Skin of body (tissue), 1 donor: ENCODE measurements at regions not wholly inside any gene's neighbourhood (a gene's known extent, or its start where the extent isn't known, plus 50 kb on each side); places are given as distances from the start of the nearest gene placed in this dataset.
"Not testable (repeated sequence)": the region's sequence is repeated elsewhere in the genome, so short reads cannot be mapped to it uniquely, and the experiment has no call there.

Experiments
- DNase-seq: peaks from one replicate; lab custom pipeline; 2025; lab: John Stamatoyannopoulos, UW

DNA sequence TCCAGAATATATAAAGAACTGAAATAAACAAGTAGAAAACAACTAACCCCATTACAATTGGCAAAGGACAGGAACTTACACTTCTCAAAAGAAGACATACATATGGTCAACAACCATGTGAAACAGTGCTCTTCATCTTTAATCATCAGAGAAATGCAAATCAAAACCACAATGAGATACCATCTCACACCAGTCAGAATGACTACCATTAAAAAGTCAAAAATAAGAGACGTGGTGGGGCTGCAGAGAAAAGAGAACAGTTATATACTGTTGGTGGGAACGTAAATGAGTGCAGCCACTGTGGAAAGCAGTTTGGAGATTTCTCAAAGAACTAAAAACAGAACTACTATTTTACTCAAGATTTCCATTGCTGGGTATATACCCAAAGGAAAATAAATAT, 1696.3 kb upstream of the TMEFF2 start:
- no peak for DNase-seq

DNA sequence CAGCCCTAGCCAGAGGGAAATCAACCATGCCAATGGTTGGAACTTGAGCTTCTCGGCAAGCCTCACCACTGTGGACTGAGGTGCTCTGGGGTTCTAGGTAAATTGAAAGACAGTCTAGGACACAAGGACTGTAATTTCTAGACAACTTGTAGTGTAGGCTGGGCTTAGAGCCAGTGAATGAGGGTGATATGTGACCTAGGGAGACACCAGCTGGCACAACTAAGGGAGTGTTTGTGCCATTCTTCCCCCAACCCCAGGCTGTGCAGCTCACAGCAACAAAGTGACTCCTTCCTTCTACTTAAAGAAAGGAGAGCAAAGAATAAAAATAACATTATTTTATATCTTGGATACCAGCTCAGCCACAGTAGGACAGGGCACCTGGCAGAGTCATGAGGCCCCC, 1690.7 kb upstream of the TMEFF2 start:
- no peak for DNase-seq

DNA sequence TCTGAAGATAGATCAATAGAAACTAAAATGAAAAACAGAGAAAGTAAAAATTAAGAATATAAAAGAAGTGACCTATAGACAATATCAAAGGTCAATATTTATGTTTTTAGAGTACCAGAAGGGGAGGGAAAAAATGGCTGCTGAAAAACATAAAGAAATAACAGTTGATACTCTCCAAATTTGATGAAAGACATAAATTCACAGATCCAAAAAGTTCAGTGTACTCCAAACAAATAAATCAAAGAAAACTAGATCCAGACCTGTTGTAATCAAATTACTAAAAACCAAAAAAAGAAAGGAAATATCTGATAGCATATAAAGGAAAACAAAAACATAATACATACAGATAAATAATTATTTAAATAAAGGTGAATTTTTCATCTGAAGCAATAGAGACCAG, 1689.1 kb upstream of the TMEFF2 start:
- DNase-seq, result no peak

DNA sequence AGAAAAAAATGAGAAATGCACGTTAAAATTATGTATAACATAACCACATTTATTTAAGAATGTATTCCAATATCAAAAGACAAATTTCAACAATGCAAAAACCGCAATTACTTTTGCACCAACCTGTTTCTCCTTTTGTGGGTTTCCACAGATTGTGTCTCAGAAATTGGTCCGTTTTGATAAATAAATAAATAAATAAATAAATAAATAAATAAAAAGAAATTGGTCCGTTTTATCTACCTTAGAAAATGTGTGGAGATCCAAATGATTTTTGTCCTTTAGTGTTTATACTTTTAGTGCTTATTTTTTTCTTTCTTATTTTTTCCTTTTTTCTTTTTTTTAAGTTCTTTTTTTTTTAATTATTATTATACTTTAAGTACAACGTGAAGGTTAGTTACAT, 1682.2 kb upstream of the TMEFF2 start:
- DNase-seq, result no peak

DNA sequence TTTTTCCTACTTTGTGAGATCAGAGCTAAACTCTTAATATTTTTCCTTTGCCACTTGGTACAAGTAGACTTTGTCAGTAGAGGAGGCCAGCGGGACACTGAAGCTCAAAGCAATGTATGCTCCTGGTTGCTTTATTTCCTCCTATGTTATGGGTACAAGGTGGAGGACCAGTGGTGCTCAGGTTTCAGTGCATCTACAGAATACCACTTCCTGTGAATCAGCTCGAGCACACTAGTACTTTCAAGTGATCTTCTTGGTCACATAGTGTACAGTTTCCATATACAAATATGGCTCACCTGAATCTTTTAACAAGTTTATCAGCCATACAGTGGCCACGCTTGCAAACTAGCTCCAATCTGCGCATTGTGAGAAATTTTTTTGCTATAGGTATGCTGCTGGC, 1674.8 kb upstream of the TMEFF2 start:
- no peak for DNase-seq

DNA sequence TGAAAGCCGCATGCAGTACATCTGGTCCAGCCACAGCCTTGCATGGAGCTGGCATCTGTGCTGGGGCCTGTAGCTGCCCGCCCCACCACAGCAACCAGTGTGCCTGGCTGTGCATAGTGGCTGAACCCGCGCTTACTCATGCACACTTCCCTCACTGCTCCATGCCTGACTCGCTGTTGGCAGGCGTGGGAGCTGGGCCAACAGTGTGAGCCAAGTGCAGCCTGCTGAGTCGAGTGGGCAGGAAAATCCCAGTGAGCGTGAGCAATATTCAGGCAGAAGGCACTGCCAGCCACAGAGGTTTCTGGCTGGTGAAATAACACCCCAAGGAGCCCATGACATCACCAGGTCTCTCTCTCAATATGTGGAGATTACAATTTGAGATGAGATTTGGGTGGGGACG, 1674.1 kb upstream of the TMEFF2 start:
- no peak for DNase-seq

DNA sequence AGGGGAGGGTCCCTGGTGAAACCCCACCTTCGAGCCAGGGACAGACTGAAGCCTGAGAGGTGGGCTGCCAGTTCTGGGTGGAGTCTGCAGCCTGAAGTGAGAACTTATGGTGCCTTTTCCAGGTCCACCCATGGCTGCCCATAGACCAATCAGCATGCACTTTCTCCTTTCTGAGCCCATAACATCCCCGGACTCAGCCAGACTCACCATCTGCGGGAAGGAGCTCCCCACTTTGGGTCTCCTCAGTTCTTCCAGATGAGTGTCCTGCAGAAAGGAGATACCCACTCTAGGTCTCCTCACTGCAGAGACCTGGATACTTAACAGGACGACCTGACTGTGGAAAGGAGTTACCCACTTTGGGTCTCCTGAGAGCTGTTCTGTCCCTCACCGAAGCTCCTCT, 1673.4 kb upstream of the TMEFF2 start:
- DNase-seq, result no peak

DNA sequence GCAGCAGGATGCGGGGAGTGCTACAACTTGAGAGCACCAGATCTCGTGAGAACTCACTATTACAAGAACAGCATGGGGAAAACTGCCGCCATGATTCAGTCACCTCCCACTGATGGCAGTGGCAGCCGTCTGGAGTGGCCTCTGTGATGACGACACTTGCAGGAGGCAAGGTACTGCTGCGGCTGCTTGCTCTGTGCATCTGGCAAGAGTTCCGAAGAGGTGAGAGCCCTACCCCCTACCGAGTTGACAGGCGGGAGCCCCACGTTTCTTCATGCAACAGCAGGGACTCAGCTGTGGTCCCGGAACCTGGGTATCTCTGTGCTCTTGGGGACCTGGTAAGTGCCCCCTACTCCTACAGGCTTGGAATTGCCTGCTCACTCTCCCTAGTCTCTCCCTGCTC, 1672.7 kb upstream of the TMEFF2 start:
- no peak for DNase-seq

DNA sequence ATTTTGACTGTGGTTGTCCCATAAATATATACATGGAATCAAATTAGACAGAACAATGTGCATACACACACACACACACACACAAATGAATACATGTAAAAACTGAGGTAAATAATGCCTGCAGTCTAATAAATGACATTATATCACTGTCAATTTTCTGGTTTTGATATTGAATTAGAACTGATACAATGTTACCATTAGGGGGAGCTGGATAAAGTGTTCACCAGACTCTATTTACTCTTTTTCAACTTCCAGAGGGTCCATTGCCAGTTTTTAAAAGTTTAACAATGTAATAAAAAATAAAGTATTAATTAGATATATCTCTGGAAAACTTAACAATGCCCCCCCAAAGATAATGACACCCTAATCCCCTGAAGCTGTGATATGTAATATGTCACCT, 1666.8 kb upstream of the TMEFF2 start:
- DNase-seq, result no peak

DNA sequence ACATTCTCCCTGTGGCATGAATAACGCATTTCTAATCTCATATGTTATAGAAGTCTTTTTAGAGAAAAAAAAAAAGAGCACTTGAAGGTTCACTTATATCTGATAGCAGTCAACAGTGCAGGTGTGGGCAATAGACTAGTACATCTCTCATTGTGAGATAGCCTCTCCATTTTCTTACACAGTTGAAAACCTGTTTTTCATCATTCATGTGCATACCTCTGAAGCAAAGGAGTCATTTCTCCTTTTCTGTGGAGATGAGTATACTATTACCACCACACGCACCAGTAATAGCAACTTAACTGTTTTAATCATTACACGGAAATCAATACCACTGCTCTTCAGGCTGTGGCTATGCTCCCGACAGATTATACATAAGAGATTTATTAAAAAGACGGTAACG, 1653.3 kb upstream of the TMEFF2 start:
- no peak for DNase-seq

DNA sequence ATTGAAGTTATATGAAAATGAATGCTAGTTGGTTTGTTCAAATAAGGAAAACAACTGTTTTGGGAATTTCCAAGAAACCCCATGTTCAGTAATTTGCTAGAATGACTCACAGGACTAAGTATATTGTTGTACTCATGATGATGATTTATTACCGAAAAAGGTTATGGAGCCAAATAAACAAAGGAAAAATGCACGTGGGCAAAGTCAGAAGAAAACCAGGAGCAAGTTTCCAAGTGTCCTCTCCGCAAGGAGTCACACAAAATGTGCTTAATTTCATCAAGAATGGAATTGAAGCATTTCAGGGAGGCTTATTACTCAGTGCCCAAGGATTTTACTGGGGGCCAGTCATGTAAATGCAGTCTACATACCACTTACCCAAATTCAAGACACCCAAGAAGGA, 1652.4 kb upstream of the TMEFF2 start:
- no peak for DNase-seq

DNA sequence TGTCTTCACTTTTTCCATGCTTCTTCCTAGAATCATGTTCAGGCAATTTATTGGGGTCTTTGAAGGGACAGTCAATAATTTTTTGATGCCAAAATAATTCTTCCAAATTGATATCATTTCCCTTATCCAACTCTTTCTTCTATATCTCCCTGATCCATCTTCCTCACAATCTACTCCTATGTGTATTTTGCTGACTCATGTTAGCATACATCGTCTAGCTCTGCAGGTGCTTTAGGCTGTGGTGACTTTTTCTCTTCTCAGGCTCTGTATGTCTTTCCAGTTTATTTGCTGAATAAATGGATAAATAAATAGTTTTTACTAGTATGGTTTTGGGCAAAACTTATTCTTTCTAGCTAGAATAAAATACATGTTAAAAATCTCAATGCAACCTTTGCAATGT, 1650.9 kb upstream of the TMEFF2 start:
- DNase-seq, result no peak

DNA sequence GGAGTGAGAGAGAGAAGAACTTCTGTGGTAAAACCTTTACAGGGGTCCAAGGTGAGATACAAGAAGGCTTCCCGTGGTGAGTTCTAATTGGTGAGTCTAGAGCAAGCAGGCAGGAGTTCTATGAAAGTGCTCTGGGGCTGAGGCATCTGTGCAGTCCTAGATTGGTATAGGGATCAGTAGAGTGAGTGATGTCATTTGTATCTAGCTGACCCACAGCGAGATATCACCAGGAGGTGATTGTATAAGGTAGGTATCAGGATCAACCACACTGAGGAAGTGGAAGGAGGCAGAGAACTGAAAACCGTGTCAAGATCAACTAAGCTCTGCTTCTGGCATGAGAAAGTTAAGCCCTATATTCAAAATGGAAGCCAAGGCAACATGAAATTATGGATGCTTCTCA, 1648.9 kb upstream of the TMEFF2 start:
- DNase-seq, result no peak

DNA sequence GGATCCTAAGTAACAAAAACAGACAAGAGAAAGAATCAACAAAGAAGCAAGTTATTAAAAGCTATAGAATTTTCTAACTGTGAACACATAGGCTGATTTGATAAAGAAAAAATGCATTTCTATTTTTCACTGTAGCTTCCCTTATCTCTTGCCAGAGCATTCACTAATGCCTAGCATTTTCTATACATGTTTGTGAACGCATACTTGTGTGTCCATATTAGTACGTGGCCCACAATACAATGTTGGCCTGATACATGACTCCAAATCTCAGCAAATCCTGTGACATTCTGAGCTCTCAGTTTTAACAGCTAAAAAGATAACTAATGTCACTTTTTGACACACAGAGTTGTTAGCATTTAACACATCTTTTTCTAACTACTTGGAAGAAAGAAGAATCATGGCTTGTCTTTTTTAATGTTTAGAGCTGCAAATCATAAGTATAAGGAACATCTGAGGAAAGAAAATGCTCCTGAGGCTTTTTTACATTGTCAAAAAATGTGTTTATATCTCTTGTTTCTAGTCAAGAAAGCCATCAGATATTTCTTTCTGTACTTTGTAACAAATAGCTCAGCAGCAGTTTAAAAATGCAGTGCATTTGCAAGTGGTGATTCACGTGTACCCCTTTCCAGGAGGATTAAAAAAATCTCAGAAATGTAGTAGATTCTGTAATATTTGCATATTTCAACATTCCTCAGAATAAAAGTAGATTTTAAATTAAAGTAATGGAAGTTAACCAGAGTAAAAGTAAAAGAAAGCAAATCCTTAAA, 1646.8 kb upstream of the TMEFF2 start:
- no peak for DNase-seq

DNA sequence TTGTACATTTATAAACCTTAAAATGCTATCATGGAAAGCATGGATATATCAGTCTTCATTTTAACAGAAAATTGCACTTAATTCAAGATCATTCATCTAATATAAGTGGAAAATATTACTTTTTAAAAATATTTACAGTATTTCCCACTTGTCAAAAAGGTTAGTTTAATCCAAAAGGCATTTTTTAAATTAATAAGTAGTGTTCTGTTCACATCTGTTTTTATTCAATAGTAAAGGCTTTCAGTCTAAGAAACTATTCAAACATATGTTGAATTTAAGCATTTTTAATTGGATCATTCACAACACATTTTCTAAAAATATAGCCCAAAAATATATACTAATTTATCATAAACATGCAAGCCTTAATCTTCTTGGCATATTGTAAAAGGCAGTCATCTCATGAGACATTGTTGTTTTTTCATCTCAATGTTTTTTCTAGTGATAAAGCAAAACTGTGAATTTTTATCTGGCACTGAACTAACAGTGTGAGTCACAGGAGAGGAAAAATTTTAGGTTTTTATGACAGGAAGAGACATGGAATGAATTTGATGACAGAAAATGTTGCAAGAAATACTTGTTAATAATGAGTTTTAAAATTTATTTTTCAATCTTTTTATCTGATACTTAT, 1642.5 kb upstream of the TMEFF2 start:
- DNase-seq, result peak; percentile 62

DNA sequence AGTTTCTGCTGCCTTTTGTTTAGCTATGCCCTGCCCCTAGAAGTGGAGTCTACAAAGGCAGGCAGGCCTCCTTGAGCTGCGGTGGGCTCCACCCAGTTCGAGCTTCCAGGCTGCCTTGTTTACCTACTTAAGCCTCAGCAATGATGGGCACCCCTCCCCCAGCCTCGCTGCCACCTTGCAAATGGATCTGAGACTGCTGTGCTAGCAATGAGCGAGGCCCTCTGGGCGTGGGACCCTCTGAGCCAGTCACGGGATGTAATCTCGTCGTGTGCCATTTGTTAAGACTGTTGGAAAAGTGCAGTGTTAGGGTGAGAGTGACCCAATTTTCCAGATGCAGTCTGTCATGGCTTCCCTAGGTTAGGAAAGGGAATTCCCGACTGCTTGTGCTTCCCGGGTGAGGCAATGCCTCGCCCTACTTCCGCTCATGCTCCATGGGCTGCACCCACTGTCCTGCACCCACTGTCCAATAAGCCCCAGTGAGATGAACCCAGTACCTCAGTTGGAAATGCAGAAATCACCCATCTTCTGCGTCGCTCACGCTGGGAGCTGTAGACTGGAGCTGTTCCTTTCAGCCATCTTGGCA, 1641.8 kb upstream of the TMEFF2 start:
- not testable (repeated sequence) for DNase-seq

DNA sequence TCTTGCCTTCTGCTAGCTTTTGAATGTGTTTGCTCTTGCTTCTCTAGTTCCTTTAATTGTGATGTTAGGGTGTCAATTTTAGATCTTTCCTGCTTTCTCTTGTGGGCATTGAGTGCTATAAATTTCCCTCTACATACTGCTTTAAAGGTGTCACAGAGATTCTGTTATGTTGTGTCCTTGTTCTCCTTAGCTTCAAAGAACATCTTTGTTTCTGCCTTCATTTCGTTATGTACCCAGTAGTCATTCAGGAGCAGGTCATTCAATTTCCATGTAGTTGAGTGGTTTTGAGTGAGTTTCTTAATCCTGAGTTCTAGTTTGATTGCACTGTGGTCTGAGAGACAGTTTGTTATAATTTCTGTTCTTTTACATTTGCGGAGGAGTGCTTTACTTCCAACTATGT, 1639.2 kb upstream of the TMEFF2 start:
- DNase-seq, result not testable (repeated sequence)

DNA sequence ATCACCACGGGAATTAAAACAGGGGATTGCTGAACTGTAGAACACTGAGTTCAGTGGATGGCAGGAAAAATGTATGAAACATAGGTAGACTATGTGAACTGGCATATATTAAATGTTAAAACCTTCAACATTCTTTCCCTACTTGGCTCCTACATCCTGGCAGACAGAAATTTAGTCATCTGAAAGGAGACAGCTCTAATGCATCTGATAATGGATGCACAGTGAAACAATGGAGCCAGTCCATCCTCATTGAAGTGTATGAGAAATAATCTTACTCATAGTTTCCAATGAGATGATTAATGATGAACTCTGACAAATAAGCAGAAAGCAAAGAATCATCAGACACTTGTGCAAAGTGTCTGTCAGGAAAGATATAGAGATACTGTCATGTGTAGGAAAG, 1629.7 kb upstream of the TMEFF2 start:
- DNase-seq, result no peak

DNA sequence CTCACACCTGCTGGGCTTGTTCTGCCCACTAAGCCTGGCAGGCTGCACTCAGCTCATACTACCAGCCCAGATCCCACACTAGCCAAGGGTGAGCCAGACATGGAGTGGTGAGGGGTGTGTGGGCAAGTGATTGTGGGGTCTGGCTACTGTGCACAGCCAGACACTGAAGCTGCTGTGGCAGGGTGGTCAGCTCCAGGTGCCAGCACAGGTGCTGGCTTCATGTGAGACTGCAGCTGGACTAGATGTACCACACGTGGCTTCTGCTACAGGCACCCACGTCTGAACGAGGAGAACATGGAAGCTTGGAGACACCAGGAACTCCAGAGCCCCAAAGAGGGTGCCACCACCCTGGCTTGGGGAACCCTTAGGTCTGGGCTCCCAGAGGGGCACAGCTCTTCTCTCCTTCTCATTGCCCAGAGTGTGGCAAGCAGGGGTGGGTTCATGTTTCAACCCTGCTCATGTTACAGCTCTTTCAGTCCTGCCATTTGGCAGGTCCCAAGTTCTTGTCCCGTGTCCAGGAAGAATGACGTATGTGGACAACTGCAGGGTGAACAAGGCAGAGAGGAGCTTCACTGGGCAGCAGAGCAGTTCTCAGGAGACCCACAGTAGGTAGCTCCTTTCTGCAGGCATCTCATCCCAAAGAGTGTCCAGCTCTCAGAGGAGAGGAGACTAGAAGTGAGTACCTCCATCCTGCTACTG, 1624.2 kb upstream of the TMEFF2 start:
- DNase-seq, result no peak

DNA sequence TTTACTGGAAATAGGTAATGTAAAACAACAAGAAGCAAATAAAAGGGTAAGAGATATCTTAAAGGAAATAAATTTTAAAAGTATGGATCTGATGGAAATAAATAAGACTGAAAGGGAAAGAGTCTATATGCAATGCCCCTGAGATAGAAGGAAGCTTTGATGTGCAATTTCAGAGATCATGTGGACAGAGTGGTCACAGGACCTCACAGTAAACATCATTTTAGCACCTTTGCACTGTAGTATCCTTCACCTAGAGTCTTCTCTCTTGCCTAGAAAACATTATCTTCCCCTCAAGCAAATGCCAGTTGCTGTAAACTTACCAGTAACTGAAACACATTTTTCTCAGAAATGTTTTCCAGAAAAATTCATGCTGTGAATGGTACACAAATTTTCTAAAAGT, 1621.3 kb upstream of the TMEFF2 start:
- no peak for DNase-seq

DNA sequence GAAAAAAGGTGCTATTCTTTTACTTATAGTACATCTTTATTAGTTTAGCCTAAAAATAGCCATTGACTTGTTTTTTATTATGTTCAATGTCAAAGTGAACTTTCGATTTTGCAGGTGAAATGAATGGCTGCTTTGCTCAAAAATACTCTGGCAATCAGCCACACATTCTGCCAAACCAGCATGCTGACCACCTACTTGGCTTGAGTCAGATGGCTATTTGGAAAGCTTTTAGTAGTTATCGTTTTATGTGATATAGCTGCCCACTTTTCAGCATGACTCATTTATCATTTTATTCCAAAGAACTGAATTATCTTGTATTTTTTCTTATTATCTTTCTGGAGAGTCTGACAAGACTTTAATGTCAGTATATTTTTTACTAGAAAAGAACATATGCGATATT, 1615.8 kb upstream of the TMEFF2 start:
- DNase-seq, result no peak

DNA sequence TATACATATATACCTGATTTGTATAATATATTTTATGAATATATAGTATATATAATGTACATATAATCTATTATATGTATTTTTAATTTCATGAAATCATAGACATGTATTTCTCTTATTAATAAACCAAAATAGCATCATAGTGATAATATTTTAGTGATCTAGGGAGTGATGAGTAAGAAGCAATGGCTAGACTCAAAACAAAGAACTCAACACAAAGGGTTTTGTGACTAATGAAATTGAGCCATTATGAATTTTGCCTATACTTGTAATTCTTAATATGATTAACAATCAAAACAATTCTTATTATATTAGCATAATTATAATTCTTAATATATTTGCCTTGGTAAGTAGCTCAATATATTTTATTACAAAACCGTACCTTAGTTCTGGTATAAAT, 1614.1 kb upstream of the TMEFF2 start:
- DNase-seq, result no peak
